ENCODE measurements at regions not wholly inside any gene's neighbourhood (a gene's known extent, or its start where the extent isn't known, plus 50 kb on each side); places are given as distances from the start of the nearest gene placed in this dataset.

- TF ChIP-seq CTCF (IDR thresholded peaks at IDR 0.05) (no peak), POLR2A (IDR thresholded peaks at IDR 0.05) (no peak)
These were observed 1051.9 kb upstream of the FLRT2 start for GRCh38 chr14:84477996-84478395.
